Activated CD4-positive, alpha-beta T cell treated with anti-CD3 and anti-CD28 coated beads, Interleukin-2, Interleukin-4, amounts not matched to agents 100 ng/mL and 50 ng/mL, durations not matched to agents 16 hours and 8 hours (primary cell): ENCODE measurements at regions not wholly inside any gene's neighbourhood (a gene's known extent, or its start where the extent isn't known, plus 50 kb on each side); places are given as distances from the start of the nearest gene placed in this dataset.

Experiments used
- DNase-seq: peaks from one replicate; pipeline ENCODE4 v3.0.0-alpha.2; 2020; ENCODE audit warnings: low spot score

DNA sequence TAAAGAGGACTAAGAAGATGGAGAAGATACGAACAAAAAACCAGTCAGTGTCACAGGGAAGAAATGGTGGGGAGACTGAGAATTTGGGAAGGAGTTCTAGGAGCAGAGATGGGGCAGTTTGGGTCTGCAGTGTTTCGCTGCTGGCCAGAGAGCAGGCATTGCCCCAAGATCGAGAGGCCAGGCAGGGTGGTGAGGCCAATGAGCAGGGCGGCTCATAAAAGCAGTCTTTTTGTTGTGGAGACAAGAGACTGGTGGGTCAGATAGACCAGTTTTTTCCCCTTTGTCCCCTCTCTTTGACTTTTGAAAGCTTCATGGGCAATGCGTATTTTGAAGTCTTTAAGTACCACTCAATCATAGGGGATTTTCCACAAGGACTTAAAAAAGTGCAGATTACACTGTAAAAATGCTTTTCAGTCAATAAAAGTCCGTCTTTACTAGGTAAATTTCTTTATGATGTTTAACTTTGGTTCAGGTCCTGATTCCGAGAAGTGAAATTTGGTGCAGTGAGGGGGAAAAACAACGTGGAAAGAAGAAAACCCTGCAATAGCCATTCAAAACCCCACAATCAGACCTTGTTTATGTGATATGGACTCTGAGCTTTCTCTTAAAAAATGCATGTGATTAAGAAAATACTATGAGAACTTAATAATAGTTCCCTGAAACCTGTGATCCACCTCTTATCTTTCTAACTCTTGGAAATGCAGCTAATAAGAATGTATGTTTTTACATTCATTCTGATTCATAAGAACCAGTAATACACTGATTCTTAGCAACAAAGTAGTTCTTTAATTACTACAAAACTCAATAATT lies 338.9 kb downstream of the KLF5 start:
- DNase-seq = no peak

DNA sequence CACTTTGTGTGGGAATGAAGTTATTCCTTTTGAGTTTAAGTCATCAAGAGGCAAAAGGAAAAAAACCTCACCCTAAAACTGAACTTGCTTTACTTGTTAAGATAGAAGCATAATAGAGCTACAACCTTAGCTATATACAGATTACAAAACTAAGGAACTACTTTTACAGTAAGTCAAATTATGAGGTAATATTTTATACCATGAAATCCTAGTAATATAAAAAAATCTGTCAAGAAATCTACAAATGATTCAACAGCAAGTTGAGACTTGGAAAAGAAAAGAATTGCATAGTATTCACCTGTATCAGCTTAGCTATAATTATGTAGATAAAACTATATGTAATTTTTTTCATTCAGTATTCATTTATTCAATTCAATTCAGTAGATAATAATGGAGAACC lies 335.3 kb downstream of the KLF5 start:
- no peak for DNase-seq

DNA sequence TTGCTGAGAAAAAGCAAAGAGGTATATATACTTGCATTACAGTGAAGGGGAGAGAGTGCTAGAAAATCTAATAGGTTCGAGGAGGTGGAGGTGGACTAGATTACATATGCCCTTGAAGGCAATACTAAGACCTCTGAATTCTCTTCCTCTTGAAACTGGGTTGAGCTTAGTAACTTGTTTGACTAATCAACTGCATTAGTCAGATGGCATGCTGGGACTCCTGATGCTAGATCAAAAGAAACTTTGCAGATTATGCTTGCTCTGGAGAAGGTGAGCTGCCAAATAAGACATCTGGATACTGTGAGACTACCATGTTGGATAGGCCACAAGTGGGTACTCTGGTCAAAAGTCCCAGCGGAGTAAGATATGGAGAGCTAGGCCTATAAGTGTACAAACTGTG lies 331.3 kb downstream of the KLF5 start:
- DNase-seq = no peak

DNA sequence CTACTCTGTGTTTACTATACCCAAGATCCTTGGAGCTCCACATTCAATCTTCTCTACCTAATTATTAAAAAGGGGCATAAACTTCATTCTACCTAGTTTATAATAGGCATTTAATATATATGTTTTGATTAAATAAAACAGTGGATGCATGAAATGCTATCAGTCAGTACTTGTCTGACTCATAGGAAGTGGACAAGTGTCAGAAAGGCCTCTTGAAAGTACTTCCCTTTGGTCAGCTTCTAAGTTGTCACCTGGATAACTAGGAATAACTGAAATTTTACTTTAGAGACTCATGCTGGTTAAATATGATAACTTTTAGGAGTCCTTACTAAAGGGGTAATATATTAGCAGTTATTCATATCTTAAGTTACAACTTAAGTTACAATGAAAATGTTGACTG lies 329.8 kb downstream of the KLF5 start:
- no peak for DNase-seq

DNA sequence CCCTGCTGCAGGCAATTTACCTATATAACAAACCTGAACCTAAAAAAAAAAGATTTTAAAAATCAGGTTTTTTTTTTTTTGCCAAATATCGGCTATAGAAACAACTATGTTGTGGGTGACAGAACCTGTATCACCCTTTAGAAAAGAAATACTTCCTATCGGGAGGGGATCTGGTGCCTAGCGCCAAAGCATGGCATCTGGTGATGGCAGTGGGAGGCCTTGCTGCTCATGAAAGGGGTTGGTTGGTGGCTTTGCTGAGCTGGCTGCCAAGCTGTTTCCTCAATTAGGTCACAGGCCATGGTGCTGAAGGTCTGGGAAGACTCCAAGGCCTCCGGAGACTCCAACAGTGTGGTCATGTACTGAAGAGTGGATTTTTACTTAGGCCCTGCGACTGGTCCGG lies 328.5 kb downstream of the KLF5 start:
- no peak for DNase-seq

DNA sequence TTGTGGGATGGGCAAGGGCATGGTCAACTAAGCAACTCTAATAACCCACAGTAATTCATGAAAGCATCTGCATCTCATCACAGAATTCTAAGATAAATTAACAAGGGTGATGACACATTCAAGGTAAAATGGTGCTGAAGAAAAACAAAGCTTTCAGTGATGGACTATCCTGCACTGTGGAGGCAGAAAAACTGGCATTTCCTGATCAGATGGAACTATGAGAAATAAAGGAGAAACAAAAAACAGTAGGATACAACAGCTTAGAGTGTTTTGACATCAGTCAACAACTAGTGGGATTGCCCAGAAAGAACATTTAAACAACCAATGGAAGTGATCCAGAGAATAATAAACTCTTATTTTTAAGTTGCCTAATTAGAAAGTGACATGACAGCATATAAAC lies 327.0 kb downstream of the KLF5 start:
- no peak for DNase-seq

DNA sequence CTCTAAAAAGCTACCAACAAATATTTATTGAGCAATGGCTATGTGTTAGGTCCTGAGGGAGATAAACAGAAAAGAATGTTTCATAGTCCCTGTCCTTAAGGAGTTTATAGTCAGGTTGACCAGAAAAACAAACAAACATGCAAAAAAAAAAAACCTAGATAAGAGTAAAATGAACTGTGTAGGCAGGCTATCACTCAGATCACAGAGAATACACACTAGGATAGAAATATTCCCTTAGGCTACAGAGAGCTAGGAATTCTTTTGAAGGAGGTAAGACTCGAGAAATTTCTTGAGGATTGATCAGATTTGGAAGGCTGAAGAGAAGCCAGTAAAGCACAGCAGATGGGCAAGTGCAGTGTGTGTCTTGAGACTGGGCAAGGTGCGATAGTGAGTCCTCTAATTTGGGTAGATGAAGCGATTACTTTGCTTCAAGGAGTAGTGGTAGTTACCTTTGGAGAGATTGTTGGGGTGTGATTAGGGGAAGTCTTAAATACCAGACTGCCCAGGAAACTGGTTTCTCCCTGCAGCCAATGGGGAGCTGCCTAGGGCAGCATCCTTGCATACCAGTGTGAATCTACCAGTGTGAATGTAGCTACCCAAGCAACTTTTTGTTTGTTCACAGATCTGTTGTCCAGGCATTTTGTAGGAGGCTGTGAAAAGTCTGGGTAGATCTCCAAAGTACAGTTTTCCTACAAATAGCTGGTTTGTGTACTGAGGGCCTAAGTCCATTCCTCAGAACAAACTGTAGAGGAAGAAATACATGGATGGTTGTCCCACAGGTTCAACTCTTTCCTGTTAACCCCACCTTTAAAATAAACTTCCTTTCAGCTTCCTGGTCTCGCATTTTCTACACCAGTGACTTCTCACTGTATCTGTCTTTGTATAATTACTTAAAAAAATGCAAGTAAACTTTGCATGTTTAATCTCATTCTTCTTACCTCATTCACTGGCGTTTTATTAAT lies 314.1 kb downstream of the KLF5 start:
- DNase-seq = no peak

DNA sequence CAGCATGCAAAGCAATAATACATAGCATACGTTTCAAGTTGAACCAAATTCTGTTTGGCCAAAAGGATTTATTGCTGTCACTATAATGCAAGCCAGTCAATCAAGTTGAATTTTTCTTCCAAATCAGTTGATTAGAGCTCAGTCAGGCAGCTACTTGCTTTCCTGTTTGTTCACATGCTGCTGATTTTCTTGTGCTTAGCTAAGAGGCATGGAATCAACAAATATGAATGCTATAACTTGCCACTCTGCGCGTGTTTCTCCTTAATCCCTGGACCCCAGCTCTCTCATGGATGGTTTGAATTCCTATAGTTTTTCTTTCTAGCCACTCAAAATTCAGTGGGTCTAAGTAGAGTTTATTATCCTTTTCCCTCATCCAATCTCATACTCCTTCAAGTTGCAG lies 311.3 kb downstream of the KLF5 start:
- DNase-seq = no peak

DNA sequence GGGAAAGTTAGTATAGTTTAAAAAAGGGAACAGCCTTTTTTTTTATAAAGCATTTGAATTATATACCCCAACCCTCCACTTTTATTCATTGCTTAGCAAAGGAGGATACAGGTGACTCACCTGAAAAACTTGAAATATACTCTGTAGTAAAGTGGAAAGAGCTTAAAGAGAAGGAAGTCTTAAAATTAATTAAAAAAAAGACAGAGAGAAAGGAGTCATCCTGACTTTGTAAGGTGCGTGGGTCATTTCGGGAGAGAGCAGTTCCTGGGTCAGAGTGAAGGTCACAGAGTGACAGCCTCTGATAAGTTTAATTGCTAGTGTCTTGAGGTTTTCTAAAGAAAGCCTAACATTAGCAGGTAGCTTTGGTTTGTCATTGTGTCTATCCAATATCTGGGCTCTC lies 310.3 kb downstream of the KLF5 start:
- no peak for DNase-seq

DNA sequence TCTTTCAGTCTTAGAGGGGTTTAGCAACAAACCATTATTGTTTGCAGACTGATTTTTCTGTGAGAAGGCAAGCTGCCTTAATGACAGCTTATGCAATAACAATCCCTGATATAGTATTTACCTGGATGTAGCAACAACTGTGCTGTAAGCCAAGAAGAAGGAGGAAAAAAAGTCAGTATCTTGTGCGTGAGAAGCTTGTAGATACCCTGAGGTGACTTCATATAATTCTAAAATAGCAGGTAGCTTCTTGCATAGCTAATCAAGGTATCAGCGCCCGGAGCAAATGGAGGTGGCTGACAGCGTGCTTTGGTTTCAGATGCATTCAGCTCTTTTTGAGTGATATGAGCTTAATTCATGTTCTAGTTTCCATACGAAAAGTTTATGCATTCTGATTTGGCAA lies 309.8 kb downstream of the KLF5 start:
- DNase-seq = no peak

DNA sequence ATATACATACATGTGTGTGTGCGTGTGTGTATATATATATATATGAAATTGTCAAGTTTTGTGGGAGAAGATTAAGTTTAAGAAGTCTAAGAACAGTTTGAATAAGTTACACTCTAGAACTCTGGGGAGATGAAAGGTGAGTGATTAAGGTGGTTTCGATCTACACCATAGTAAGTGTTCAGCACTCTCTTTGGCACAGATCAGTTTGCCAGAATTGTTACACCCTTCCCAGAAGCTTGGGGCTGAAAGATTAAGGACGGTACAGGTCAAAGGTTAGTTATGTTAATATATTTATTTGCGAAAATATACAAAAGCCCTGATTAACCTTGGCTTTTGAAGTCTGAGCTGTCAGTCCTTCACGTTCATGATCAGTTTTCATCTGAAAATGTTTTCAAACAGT lies 309.1 kb downstream of the KLF5 start:
- DNase-seq = no peak

DNA sequence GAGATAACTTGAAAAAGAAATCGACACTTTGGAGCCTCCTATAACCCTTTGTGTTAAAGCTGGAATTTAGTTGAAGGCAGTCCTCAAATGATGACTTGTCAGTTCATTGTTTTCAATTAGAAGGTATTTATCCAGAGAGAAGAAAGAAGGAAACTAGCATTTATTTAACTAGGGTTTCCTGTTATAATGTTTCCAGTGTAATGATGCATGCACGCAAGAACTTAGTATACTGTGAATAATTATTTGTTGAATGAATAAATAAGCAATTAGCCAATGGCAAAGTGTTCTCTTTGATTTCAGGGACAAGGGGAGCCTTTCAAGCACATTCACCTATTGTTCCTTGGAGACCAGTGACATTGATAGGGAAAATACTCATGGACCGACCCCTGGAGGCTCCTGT lies 307.4 kb downstream of the KLF5 start:
- no peak for DNase-seq

DNA sequence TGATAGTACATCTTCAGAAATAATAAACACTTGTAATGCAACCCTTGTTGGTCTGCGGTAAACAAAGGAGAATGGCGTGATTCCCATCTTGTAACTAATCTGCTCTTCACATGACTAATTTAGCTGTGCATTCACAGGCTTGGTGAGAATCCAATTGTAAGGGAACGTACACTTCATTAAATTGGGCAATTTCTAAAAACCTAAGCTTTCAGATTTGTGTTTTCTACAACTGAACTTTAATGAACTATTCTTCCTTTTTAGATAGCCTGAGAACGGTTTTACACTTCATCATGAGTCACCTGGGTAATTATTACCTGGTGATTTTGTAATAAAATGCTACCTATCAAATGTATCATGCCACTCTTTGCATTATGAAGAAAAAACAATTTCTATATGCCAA lies 306.9 kb downstream of the KLF5 start:
- DNase-seq = no peak

DNA sequence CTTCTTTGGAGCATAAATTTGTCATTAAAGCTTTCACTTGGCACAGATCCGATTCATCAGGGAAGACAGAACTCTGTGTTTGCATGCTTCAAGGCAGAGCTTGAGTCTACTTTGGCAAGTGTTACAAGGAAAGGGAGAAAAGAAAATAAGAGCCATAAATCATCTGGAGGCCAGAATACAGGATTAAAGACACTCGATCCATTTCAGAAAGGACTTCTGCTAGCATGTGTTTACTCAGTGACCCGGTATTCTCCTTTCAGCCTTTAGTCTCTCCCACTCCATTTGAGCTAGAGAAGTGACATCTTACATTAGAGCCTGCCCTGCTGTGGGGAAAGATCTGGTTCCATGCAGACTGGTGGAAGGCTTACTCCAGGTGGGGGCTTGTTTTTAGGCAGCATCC lies 306.4 kb downstream of the KLF5 start:
- no peak for DNase-seq

DNA sequence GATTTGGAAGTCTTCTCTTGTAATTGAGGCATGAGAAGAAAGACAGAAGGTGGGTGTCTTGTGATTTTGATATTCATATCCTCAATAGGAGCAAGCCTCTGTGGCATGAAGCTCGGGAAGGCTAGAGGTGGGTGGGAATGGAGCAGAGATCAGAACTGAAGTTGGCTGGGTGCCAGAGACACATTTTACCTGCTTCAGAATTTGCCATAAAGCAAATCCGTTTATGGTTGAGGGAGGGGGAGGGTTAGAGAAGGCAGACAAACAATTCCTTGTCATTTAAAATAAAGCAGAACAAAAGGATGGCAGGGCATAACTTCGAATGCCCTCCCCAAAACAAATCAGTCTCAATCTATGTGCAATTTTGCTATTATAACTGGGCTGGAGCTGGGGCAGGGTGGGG lies 305.9 kb downstream of the KLF5 start:
- no peak for DNase-seq

DNA sequence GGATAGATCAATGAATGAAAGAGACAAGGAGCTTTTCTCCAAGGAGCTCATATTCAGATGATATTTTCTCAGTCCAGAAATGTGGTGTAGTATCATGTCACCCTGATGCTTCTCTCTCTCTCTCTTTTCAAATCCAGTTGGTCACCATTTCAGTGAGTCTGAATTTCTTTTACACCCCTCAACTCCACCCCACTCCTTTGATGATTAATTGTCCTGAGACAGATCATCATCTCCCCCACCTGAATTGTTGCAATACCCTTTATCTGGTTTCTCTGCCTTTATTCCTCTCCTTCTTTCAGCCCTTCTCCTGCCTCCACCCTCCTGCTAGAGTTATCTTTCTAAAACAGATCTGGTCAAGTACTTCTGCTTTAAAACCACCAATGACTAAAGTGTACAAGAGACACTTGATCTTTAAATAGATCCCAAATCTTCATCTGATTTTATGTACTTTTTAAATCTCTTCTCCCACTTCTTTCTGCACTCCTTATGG lies 299.8 kb downstream of the KLF5 start:
- DNase-seq = no peak

DNA sequence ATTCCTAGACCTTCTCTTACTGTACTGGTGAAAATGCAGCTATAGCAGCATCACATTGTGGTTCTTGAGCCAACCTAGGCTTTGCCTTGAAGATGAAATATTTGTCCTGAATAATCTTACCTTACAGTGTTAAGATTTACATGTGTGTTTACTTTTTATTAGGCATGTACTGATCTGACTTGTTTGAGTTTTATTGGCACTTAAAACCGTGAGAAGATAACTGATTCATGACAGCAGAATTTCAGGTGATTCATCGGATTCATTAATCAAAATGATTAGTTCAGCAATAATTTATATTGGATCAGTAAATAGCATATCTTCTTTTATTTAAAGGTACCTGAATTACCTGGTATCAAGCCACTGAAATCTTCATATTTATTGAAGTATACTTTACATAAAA lies 296.3 kb downstream of the KLF5 start:
- no peak for DNase-seq

DNA sequence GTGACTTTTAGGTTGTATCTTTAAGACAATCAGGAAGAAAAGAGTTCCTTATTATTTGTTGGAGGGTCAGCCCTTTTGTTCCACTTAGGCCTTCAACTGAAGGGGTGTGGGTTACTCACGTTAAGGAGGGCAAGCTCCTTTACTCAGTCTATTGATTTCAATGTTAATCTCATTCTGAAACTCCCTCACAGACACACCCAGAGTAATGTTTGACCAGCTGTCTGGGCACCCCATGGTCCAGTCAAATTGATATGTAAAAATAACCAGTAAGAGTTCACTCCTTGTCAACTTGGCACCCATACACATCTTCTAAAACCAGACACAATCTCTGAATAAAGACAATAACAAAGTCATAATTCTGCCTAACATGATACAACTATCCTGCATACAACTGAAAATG lies 292.9 kb downstream of the KLF5 start:
- DNase-seq = no peak

DNA sequence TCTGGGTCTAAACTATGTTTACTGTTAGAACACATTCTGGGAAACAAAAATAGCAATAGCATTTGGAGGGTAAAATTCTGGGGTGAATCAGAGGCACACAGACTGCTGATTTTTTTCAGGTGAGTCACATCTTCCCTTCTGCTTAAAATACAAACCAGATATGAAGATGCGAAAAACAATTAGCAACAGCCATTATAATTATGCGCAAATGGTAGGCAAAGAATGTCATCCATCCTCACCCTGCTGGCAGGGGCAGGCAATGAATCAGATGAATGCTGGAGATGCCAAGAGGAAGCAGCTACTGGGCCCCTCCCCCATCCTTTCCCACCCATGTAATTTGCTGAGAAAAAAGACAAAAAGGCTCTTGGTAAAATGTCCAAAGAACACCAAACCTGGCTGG lies 282.9 kb downstream of the KLF5 start:
- no peak for DNase-seq

DNA sequence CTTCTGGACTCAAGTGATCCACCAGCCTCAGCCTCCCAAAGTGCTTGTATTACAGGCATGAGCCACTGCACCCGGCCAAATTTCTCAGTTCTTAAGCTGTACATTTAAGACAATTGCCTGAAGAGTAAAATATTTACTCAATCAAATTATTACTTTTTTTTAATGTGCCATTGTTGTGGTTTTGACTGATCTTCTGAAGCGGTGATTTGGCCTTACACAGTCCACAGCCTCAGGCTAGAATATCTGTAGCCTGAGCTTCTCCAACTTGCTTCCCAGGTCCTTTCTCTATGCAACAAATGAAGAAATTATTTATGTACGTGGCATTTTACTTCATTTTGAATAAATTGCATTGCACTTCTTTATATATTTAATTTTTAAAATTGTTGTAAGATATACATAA lies 281.3 kb downstream of the KLF5 start:
- DNase-seq = no peak

DNA sequence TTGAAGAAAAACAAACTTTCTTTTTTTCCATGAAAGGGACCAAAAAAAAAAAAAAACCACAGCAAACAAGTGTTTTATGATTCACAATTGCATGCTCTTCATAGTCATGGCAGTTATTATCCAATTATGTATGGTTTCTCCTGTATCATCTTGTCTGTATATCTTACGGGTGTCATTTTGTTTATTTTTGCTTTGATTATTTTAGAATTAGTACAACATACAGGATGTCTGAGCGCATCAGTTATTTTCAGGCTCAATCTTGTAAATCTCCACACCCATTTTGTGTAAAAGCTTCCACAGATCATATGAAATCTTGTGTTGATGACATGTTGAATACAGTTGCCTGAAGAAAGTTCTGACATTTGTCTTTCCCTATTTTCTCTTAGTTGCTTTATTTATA lies 280.3 kb downstream of the KLF5 start:
- DNase-seq = no peak

DNA sequence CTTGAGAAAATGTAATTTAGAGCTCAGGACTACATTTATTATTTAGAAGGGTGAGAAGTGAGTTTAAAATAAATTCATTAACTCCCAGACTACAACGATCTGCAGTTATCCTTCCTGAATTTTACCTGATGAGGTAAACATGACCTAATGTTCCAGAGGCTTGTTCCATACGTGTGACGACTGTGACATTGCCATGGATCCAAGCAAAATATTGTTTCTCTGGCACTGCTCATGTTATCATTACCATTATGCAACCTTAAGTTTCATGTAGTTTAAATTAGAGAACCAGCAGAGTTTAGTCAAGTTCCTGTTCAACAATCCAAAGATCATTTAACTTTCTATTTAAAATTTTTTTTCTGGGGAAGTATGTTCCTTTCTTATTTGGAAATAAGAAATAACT lies 279.6 kb downstream of the KLF5 start:
- no peak for DNase-seq

DNA sequence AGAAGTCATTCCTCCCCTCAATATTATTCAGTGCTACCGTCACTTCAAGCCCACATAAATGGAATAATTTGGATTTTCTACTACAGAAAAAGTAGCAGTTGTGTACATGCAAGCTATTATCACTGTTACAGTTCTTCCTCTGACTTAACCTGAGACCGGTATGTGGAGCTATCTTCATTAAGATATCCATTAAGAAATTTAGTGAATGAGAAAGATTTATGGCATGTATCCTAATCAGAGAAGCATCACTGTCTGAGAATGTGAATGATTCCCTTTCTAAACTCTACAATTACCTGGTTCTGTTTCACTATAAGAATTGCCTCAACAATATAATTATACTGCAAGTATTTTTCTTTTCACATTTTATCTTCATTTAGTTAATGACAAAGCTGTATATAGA lies 278.7 kb downstream of the KLF5 start:
- no peak for DNase-seq
